DMS153 treated with DMSO at 0.1 percent for 48 hours (cell line): ENCODE measurements at regions not wholly inside any gene's neighbourhood (a gene's known extent, or its start where the extent isn't known, plus 50 kb on each side); places are given as distances from the start of the nearest gene placed in this dataset.
"Not testable (repeated sequence)": the region's sequence is repeated elsewhere in the genome, so short reads cannot be mapped to it uniquely, and the experiment has no call there.

Experiments used
- DNase-seq: peaks from one replicate; lab custom pipeline; 2025; ENCODE audit not compliant: unreplicated experiment; lab: John Stamatoyannopoulos, UW

GRCh38 chr11:90635151-90635550, 412.3 kb upstream of the CHORDC1 start:
- no peak for DNase-seq

- no peak for DNase-seq
Observed at GRCh38 chr11:90630176-90630575, 407.3 kb upstream of the CHORDC1 start.

- DNase-seq = no peak
Observed at GRCh38 chr11:90629229-90629806, 406.5 kb upstream of the CHORDC1 start.

- DNase-seq = no peak
Observed at GRCh38 chr11:90614318-90614717, 391.5 kb upstream of the CHORDC1 start.

- not testable (repeated sequence) for DNase-seq
Observed at GRCh38 chr11:90613037-90613436, 390.2 kb upstream of the CHORDC1 start.

GRCh38 chr11:90606721-90607120, 383.9 kb upstream of the CHORDC1 start:
- DNase-seq = no peak

GRCh38 chr11:90601261-90601660, 378.4 kb upstream of the CHORDC1 start:
- no peak for DNase-seq

- DNase-seq = no peak
Observed at GRCh38 chr11:90594658-90595057, 371.8 kb upstream of the CHORDC1 start.

GRCh38 chr11:90593099-90593498, 370.2 kb upstream of the CHORDC1 start:
- DNase-seq = no peak

GRCh38 chr11:90590286-90590685, 367.4 kb upstream of the CHORDC1 start:
- no peak for DNase-seq

GRCh38 chr11:90589735-90590134, 366.9 kb upstream of the CHORDC1 start:
- no peak for DNase-seq

GRCh38 chr11:90587896-90588295, 365.0 kb upstream of the CHORDC1 start:
- no peak for DNase-seq

- no peak for DNase-seq
Observed at GRCh38 chr11:90585491-90585890, 362.6 kb upstream of the CHORDC1 start.

GRCh38 chr11:90582999-90583398, 360.1 kb upstream of the CHORDC1 start:
- not testable (repeated sequence) for DNase-seq

GRCh38 chr11:90564531-90564930, 341.7 kb upstream of the CHORDC1 start:
- DNase-seq = no peak

- DNase-seq = no peak
Observed at GRCh38 chr11:90558328-90558865, 335.5 kb upstream of the CHORDC1 start.

- DNase-seq = no peak
Observed at GRCh38 chr11:90556606-90557005, 333.8 kb upstream of the CHORDC1 start.

GRCh38 chr11:90556026-90556425, 333.2 kb upstream of the CHORDC1 start:
- no peak for DNase-seq

- DNase-seq = no peak
Observed at GRCh38 chr11:90555477-90555876, 332.6 kb upstream of the CHORDC1 start.

GRCh38 chr11:90542092-90542491, 319.2 kb upstream of the CHORDC1 start:
- DNase-seq = no peak

GRCh38 chr11:90536301-90536700, 313.5 kb upstream of the CHORDC1 start:
- no peak for DNase-seq

GRCh38 chr11:90532125-90532524, 309.3 kb upstream of the CHORDC1 start:
- DNase-seq = no peak

GRCh38 chr11:90531001-90531400, 308.2 kb upstream of the CHORDC1 start:
- DNase-seq = no peak
